ENCODE measurements at regions not wholly inside any gene's neighbourhood (a gene's known extent, or its start where the extent isn't known, plus 50 kb on each side); places are given as distances from the start of the nearest gene placed in this dataset.
A peak's percentile ranks its signal among the peaks of the same experiment; 100 is the strongest.

DNA sequence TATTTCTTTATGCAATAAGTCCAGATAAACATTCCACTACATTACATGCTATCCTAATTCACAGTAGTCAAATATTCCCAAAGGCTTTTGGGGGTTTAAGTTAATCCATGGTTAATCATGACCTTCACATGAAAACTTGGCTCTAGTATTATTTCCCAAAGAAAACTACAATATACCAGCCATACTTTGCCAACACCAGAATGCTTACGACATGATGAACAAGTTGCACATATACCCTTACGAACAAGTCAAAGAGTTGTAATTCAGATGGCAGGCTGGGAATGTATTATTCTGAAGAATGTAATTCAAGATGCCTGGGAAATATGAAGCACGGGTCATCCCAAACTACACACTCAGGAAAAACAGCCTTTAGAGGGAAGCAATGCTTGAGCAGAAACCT is 499.6 kb downstream of the PPARGC1A start:
- no peak for DNase-seq

DNA sequence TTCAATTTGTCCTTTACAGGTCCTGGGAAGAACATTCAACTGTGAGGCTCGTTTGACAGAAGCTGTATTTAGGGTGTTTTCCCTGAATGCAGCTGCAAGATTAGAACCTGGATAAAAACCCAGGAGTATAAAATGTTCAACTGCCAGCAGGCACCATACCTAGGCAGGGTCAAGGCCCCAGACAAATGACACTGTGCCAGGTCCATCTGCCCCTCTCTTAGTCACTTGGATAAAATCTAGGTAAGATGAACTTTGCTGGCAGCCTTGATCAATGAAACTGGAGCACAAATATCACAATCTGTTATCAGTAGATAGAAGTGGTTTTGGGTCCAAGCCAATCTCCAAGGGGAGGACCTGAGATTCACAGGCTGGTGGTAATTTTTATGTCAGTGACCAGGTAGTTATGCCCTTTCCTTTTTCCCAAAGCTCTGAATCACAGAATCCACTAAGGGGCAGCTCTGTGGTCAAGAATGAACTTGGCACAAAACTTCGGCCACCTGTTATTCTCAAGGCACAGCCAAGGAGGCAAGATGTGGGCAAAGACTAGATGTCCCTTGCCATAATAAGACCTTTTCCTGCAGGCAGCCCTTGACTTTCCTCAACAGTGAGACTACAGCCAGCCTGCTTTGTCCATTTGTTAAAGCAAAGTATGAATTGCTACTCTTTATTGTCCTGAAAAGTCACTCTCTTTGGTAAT is 501.0 kb downstream of the PPARGC1A start:
- DNase-seq = no peak

GRCh38 chr4:23388255-23388654 is 501.6 kb downstream of the PPARGC1A start:
- no peak for DNase-seq

DNA sequence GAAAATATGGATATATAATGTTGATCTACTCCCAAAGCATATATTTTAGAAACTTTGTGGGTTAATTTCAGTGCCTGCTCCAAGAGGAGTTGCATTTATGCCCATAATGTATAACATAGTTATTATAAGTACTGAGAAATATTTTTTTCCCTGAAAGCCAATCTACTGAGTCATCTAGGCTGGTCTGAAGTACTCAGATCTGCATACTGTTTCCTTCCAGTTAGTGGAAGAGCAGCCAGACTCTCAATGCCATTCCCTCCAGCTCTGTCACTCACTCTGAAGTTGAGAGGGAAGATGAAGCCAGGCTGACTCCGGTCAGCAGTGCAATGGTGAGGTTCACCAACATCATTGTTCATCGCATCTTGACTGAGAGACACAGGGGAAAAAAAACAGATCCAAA is 505.1 kb downstream of the PPARGC1A start:
- DNase-seq = no peak

GRCh38 chr4:23382879-23383278 is 507.0 kb downstream of the PPARGC1A start:
- DNase-seq = no peak

GRCh38 chr4:23374259-23374658 is 515.6 kb downstream of the PPARGC1A start:
- DNase-seq = no peak

DNA sequence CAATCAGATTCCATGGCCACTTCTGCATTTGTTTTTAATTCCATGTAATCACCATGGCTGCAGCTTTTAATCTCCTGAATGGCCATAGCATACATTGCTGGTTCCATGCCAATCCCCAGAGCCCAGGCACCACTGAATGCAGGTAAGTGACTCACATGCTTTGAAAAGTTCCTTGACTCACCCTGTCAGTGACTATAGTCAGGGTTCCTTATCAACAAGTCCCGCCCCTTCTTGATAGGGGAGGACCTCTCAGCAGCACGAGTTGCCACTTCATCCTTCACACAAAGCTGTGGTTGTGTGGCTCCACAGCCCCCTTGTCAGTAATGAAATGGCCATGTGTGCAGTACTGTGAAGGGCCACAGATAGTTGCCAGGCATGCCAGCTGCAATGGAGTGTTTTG is 516.6 kb downstream of the PPARGC1A start:
- no peak for DNase-seq

- DNase-seq = no peak
Measured at GRCh38 chr4:23371533-23371932, 518.3 kb downstream of the PPARGC1A start.

DNA sequence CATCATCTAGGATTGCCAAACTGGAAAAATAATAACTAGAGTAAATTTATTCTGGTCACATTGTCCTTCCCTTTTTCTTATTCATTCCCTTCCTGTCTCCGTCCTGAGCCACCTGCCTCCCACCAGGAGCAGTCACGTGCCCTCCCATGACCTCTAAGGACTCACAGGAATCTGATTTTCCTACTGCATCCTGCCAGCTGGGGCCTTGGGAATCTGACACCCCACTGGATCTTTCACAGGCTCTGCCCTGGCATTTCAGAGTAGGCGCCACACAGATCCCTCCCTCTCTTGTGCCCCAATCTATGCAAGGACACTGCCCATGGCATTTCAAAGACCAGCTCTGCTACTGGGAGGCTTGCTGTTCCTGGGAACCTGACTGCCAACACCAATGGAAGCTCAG is 520.5 kb downstream of the PPARGC1A start:
- no peak for DNase-seq

DNA sequence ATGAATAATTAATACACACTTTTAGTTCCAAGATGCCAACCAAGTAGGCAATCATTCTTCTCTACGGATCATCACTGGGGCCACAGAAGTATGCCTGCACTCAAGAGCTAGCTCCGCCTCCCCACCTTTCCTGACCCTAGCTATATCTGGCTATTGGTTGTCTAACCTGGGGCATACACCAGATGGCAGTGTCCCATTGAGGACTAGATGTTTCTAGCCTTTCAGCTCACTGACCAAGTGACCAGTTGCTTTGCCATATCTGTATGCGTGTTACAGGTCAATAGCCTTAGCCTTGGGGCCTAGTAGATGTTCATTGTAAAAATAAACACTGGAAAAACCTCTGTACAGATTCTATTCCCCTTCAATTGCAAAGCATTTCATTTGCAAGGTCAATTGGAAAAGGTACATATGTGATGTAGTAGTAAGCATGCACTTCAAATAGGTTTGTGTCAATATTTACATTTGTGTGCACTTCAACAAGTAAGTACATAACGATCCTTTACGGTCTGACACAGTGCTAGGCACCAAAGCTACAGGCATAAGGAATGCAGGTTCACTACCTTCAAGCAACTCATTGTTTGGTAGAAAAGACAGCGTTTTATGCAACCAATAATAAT is 521.7 kb downstream of the PPARGC1A start:
- DNase-seq = no peak

GRCh38 chr4:23366557-23366906 is 523.3 kb downstream of the PPARGC1A start:
- DNase-seq = no peak

GRCh38 chr4:23365871-23366556 is 523.8 kb downstream of the PPARGC1A start:
- no peak for DNase-seq

DNA sequence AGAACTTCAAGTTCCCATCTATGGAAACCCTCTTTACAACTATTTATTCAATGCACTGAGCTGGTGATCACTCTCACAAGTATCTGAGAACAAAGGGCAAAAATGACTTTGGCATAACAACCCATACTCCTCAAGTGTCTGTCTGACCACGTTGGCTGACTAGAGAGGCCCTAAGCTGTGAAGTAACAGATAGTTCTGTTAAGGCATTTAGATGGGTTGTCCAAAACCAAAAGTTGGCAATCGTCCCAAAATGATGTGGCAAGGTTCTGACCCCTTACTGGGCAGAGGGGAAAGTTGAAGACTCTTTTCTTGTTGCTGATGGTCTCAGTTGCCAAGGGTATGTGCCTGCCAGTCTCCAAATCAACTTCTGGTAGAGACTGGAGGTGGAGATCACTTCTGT is 524.8 kb downstream of the PPARGC1A start:
- no peak for DNase-seq

DNA sequence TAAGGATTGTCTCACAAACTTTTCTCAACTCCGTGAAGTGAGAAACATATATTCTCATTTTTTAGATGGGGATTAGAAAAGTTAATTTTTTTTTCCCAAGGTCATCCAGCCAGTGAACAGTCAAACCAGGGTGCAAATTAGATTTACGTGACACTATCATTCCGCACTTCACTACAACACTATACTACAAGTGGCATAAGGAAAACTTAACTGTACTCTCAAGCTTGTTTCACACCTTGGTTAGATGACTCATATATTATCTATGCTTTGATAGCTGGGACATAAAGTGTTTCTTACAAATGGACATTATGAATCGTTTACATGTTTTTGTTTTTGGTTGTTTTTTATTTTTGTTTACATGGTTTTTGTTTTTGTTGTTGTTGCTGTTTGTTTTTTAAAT is 525.7 kb downstream of the PPARGC1A start:
- DNase-seq = no peak

DNA sequence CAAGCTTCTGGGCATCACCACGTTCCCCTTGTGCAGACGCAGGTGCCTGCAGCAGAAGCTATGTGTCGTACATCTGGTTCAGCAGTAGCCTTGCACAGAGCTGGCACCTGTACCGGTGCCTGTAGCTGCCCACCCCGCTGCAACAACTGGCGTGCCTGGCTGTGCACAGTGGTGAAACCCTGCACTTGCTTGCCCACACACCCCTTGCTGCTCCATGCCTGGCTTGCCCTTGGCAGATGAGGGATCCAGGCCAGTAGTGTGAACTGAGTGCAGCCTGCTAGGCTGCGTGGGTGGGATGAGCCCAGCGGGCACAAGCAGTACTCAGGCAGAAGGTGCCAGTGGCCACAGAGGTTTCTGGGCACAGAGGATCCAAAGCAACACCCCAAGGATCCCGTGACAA is 528.4 kb downstream of the PPARGC1A start:
- no peak for DNase-seq

GRCh38 chr4:23360718-23361117 is 529.1 kb downstream of the PPARGC1A start:
- no peak for DNase-seq

- no peak for DNase-seq
Measured at GRCh38 chr4:23355258-23355657, 534.6 kb downstream of the PPARGC1A start.

GRCh38 chr4:23353200-23353599 is 536.6 kb downstream of the PPARGC1A start:
- DNase-seq = no peak

GRCh38 chr4:23348789-23349498 is 540.9 kb downstream of the PPARGC1A start:
- no peak for DNase-seq

DNA sequence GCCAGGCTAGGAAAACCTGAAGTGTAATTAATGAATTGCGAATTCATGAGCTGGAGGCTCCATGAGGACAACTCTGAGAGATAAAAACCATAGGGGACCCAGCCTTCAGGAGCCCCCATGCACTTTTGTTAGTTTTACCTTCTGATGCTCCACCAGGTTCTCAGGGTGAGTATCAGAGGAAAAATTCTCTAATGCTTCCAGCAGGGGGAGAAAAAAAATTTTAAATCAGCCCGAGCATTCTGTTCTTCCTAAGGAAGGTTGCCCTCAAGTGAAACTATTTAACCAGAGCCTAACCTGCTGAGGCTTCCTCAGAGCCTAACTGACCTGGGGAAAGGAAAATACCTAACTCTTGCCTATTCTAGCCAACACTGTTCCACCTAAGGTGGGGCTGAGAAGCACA is 552.6 kb downstream of the PPARGC1A start:
- DNase-seq = no peak

DNA sequence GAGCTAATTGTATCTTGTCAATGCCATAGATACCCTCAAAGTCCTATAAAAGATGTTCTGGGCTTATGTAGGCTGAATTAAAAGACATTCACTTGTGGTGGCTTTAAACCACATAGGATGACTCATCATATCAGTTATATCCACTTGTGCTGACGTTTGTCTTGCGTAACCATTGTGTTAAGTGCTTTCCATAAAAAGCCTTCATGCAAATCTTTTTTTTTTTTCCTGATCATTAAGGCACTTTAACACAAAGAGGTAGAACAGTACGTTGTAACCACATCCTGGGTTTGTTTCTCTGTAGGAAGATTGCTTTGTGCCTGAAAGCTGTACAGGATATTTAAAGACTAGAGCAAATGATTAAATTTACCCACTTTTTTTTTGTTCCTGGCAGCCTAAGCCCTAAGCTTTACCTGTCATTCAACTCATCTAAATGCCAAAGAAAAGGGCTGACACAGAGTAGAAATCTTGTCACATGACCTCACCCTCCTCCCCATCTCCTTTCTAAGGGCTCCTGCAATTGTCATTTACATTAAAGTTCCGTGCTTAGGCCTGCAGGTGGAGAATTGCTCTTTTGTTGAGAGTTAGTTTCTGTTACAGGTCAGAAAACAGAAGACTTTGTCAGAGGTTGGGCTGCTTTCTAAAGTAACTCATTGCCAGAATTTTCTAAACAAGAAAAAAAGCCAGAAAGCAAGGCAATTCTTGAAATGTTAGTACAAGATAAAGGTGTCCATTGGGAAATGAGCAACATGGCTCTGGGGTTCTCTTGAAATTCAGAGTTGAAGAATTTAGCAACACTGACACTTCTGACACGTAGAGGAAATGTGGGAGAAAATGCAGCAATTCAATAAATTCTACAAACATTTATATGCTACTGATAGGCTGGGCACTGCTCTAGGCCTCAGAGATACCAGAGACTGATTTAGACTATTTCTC is 555.6 kb downstream of the PPARGC1A start:
- DNase-seq = peak; percentile 20

DNA sequence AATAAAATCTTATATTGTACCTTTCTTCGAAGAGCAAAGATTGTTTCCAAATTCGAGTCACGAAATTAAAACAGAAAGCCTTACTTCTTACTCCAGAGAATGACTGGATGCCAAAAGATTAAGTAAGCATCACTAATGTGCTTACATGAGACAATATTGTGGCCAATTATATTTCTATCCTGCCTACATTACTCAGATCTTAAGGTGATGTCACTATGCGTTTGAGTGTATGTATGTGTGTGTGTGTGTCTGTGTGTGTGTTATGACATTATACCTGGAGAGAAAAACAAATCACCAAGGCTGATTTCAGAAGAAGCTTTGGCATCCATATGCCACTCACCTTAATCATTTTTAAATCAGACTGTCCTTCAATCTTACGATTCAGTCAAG is 556.3 kb downstream of the PPARGC1A start:
- DNase-seq = no peak

DNA sequence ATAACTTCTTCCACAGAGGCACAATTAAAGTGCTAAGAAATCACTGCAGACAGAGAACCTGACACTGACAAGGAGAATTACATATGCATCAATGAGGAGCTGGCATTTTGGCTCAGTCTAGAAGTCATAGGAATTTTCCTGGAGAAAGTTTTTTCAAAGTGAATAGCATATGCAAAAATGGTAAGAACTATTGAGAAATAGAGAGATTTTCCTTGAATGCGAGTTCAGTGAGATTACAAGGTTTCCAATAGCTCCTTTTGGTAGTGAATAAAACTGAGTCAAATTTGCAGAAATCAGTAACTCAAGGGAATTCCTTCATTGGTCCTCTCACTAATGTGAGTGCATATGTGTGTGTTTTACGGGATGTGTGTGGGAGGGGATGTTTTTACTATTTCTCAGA is 557.5 kb downstream of the PPARGC1A start:
- no peak for DNase-seq

Data from CD4-positive, alpha-beta T cell treated with Interleukin-15 for 1 hour (primary cell).